WTC11 (cell line): ENCODE measurements at regions not wholly inside any gene's neighbourhood (a gene's known extent, or its start where the extent isn't known, plus 50 kb on each side); places are given as distances from the start of the nearest gene placed in this dataset.

Experiments
- ATAC-seq: fragments of 200-7000 bp; cut with Tn5 transposase; 2 replicates; pipeline ENCODE4 v1.10.0; 2021; ENCODE audit warnings: mild to moderate bottlenecking, moderate library complexity
- CTCF ChIA-PET: fragments of 300-600 bp; sonication (Branson Sonifier 250); formaldehyde crosslinking; loops from one replicate; lab custom pipeline; 2021; ENCODE audit warnings: antibody characterized with exemption; lab: Charles Lee
- POLR2A ChIA-PET: fragments of 350-600 bp; sonication (Branson Sonifier 250); formaldehyde crosslinking; loops from one replicate; lab custom pipeline; 2021; ENCODE audit warnings: antibody characterized with exemption; lab: Charles Lee
- DNase-seq: peaks from one replicate; pipeline ENCODE4 v3.0.0; 2021; ENCODE audit warnings: low spot score
- H3K27ac Mint-ChIP-seq: 2 replicates; pipeline ENCODE4 v1.8.0; 2021; ENCODE audit warnings: mixed read lengths
- H3K27me3 Mint-ChIP-seq: 2 replicates; pipeline ENCODE4 v1.8.0; 2021; ENCODE audit warnings: low read depth, mild to moderate bottlenecking, moderate library complexity, mixed read lengths
- H3K36me3 Mint-ChIP-seq: 2 replicates; pipeline ENCODE4 v1.8.0; 2021; ENCODE audit warnings: mixed read lengths
- H3K4me1 Mint-ChIP-seq: 2 replicates; pipeline ENCODE4 v1.8.0; 2022; ENCODE audit warnings: mixed read lengths
- H3K4me3 Mint-ChIP-seq: 2 replicates; pipeline ENCODE4 v1.8.0; 2021; ENCODE audit warnings: mild to moderate bottlenecking, moderate library complexity, mixed read lengths
- H3K9me3 Mint-ChIP-seq: 2 replicates; pipeline ENCODE4 v1.8.0; 2021; ENCODE audit warnings: mixed read lengths
- AR ChIP-seq: fragments of 250-450 bp; sonication (Bioruptor Pico); IDR thresholded peaks from 2 replicates; pipeline ENCODE4 v1.9.0; 2021; ENCODE audit warnings: mild to moderate bottlenecking
- ATF1 ChIP-seq: sonication (generic); formaldehyde crosslinking; IDR thresholded peaks from 2 replicates; pipeline ENCODE4 v1.8.1; 2023; ENCODE audit warnings: mild to moderate bottlenecking, moderate library complexity, missing genetic modification reagents
- CBFB ChIP-seq: sonication (generic); formaldehyde crosslinking; IDR thresholded peaks from 2 replicates; pipeline ENCODE4 v1.8.1; 2022; ENCODE audit warnings: mild to moderate bottlenecking, low read depth, missing genetic modification reagents
- EMX1 ChIP-seq: fragments of 250-450 bp; sonication (Bioruptor Pico); IDR thresholded peaks from 2 replicates; pipeline ENCODE4 v1.8.0; 2021; ENCODE audit warnings: mild to moderate bottlenecking
- FOXJ3 ChIP-seq: sonication (generic); formaldehyde crosslinking; IDR thresholded peaks from 2 replicates; pipeline ENCODE4 v1.9.0; 2021; ENCODE audit warnings: missing genetic modification reagents, mild to moderate bottlenecking, borderline replicate concordance
- FOXP1 ChIP-seq: sonication (generic); formaldehyde crosslinking; IDR thresholded peaks from 2 replicates; pipeline ENCODE4 v1.8.0; 2022; ENCODE audit warnings: missing genetic modification reagents, mild to moderate bottlenecking, moderate library complexity, borderline replicate concordance
- GABPB1 ChIP-seq: sonication (generic); formaldehyde crosslinking; IDR thresholded peaks from 2 replicates; pipeline ENCODE4 v1.8.1; 2023; ENCODE audit warnings: mild to moderate bottlenecking, missing genetic modification reagents
- IRF2 ChIP-seq: sonication (generic); formaldehyde crosslinking; IDR thresholded peaks from 2 replicates; pipeline ENCODE4 v1.8.0; 2022; ENCODE audit warnings: low read depth, missing genetic modification reagents, borderline replicate concordance
- JAZF1 ChIP-seq: fragments of 250-450 bp; sonication (Bioruptor Pico); IDR thresholded peaks from 2 replicates; pipeline ENCODE4 v1.9.0; 2021; ENCODE audit warnings: moderate library complexity, mild to moderate bottlenecking, inconsistent platforms
- PREB ChIP-seq: sonication (generic); formaldehyde crosslinking; IDR thresholded peaks from 2 replicates; pipeline ENCODE4 v1.8.1; 2022; ENCODE audit warnings: mild to moderate bottlenecking, missing genetic modification reagents, moderate library complexity, borderline replicate concordance
- SMAD4 ChIP-seq: sonication (generic); formaldehyde crosslinking; IDR thresholded peaks from 2 replicates; pipeline ENCODE4 v1.8.0; 2022; ENCODE audit warnings: mild to moderate bottlenecking, missing genetic modification reagents
- TP53 ChIP-seq: sonication (generic); formaldehyde crosslinking; IDR thresholded peaks from 2 replicates; pipeline ENCODE4 v1.8.1; 2023; ENCODE audit warnings: mild to moderate bottlenecking, missing genetic modification reagents
- ZNF138 ChIP-seq: sonication (generic); formaldehyde crosslinking; conservative IDR thresholded peaks from 2 replicates; pipeline ENCODE4 v1.8.1; 2022; ENCODE audit warnings: mild to moderate bottlenecking, moderate library complexity, missing genetic modification reagents
- ZNF396 ChIP-seq: fragments of 250-450 bp; sonication (Bioruptor Pico); IDR thresholded peaks from 2 replicates; pipeline ENCODE4 v1.8.0; 2021; ENCODE audit warnings: mild to moderate bottlenecking, moderate library complexity, borderline replicate concordance
- ZNF416 ChIP-seq: fragments of 250-450 bp; sonication (Bioruptor Pico); IDR thresholded peaks from 2 replicates; pipeline ENCODE4 v1.9.0; 2021; ENCODE audit warnings: mild to moderate bottlenecking, inconsistent platforms
- ZSCAN18 ChIP-seq: fragments of 250-450 bp; sonication (Bioruptor Pico); IDR thresholded peaks from 2 replicates; pipeline ENCODE4 v2.1.2; 2022; ENCODE audit warnings: mild to moderate bottlenecking, moderate library complexity
- TF ChIP-seq, protein P1 (sequence below): sonication (generic); formaldehyde crosslinking; IDR thresholded peaks from 2 replicates; pipeline ENCODE4 v1.8.0; 2022; ENCODE audit warnings: mild to moderate bottlenecking, missing genetic modification reagents

GRCh38 chr20:54706581-54706980, 231.2 kb downstream of the DOK5 start:
- Mint-ChIP-seq H3K36me3 (peaks cover 68% of the 10 kb centered on the region), H3K27ac (no peak overlapping the region), H3K4me3 (no peak overlapping the region)
- TF ChIP-seq ZNF396, result no peak
- TF ChIP-seq ZNF138, result no peak
- no peak for TF ChIP-seq FOXJ3 (CRISPR knock-in tag)
- TF ChIP-seq AR (CRISPR knock-in tag), result no peak
- no peak for TF ChIP-seq ZNF416 (CRISPR knock-in tag)
- TF ChIP-seq ZSCAN18, result no peak
- no peak for TF ChIP-seq EMX1
- no peak for TF ChIP-seq SMAD4 (CRISPR knock-in tag)
- no peak for TF ChIP-seq ATF1
- TF ChIP-seq IRF2 (CRISPR knock-in tag), result no peak
- no peak for TF ChIP-seq PREB
- TF ChIP-seq TP53 (CRISPR knock-in tag), result no peak
- no peak for TF ChIP-seq FOXP1 (CRISPR knock-in tag)
- no peak for TF ChIP-seq CBFB (CRISPR knock-in tag)
- TF ChIP-seq, all 79 proteins: peak for 0
- H3K27me3 Mint-ChIP-seq, result peaks cover 5% of the 10 kb centered on the region; the same call in 1 of the 2 replicates
- ATAC-seq (no peak), DNase-seq (no peak)
- ChIA-PET POLR2A (no interaction called here), CTCF (no interaction called here)
- no peaks in the 10 kb centered on the region for H3K4me1 Mint-ChIP-seq
- peaks cover 81% of the 10 kb centered on the region for H3K9me3 Mint-ChIP-seq

- Mint-ChIP-seq H3K36me3 (peaks cover 65% of the 10 kb centered on the region), H3K4me1 (no peaks in the 10 kb centered on the region), H3K27me3 (peaks cover 8% of the 10 kb centered on the region; the same call in 1 of the 2 replicates), H3K27ac (no peak overlapping the region), H3K4me3 (no peak overlapping the region), H3K9me3 (peaks cover 80% of the 10 kb centered on the region)
- no peak for DNase-seq
- ChIA-PET POLR2A (no interaction called here), CTCF (no interaction called here)
- TF ChIP-seq GABPB1 (CRISPR knock-in tag) (no peak), JAZF1 (CRISPR knock-in tag) (no peak), CBFB (CRISPR knock-in tag) (no peak)
- TF ChIP-seq, protein P1, sequence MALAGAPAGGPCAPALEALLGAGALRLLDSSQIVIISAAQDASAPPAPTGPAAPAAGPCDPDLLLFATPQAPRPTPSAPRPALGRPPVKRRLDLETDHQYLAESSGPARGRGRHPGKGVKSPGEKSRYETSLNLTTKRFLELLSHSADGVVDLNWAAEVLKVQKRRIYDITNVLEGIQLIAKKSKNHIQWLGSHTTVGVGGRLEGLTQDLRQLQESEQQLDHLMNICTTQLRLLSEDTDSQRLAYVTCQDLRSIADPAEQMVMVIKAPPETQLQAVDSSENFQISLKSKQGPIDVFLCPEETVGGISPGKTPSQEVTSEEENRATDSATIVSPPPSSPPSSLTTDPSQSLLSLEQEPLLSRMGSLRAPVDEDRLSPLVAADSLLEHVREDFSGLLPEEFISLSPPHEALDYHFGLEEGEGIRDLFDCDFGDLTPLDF (CRISPR knock-in tag), result no peak
- TF ChIP-seq, all 79 proteins: peak for 0
- ATAC-seq, result no peak
These were observed 228.7 kb downstream of the DOK5 start for GRCh38 chr20:54704032-54704635.
